ENCODE measurements at regions not wholly inside any gene's neighbourhood (a gene's known extent, or its start where the extent isn't known, plus 50 kb on each side); places are given as distances from the start of the nearest gene placed in this dataset.
"Not testable (repeated sequence)": the region's sequence is repeated elsewhere in the genome, so short reads cannot be mapped to it uniquely, and the experiment has no call there.

DNA sequence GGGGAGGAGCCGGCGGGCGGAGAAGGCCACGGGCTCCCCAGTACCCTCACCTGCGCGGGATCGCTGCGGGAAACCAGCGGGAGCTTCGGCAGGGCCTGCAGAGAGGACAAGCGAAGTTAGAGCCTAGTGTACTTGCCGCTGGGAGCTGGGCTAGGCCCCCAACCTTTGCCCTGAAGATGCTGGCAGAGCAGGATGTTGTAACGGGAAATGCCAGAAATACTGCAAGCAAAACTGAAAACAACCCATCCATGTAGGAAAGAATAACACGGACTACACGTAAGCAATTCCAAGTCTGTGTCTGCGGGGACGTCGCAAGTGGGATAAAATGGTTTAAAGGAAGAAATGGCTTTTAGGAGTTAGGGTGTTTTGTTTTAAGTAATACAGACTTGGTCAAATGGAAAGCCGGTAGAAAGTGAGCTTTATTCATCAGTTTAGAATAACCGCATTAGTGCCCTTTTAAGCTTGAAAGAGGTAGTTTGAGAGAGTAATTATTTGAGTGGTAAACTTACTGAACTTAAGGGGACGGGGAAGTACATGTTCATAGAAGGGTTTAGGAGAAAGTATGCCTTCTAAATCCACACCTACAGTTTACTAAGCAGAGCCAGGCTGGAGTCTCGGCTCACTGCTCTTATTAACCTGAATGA lies 121.3 kb upstream of the NIPA1 start (continued):
- TF ChIP-seq, protein P1, sequence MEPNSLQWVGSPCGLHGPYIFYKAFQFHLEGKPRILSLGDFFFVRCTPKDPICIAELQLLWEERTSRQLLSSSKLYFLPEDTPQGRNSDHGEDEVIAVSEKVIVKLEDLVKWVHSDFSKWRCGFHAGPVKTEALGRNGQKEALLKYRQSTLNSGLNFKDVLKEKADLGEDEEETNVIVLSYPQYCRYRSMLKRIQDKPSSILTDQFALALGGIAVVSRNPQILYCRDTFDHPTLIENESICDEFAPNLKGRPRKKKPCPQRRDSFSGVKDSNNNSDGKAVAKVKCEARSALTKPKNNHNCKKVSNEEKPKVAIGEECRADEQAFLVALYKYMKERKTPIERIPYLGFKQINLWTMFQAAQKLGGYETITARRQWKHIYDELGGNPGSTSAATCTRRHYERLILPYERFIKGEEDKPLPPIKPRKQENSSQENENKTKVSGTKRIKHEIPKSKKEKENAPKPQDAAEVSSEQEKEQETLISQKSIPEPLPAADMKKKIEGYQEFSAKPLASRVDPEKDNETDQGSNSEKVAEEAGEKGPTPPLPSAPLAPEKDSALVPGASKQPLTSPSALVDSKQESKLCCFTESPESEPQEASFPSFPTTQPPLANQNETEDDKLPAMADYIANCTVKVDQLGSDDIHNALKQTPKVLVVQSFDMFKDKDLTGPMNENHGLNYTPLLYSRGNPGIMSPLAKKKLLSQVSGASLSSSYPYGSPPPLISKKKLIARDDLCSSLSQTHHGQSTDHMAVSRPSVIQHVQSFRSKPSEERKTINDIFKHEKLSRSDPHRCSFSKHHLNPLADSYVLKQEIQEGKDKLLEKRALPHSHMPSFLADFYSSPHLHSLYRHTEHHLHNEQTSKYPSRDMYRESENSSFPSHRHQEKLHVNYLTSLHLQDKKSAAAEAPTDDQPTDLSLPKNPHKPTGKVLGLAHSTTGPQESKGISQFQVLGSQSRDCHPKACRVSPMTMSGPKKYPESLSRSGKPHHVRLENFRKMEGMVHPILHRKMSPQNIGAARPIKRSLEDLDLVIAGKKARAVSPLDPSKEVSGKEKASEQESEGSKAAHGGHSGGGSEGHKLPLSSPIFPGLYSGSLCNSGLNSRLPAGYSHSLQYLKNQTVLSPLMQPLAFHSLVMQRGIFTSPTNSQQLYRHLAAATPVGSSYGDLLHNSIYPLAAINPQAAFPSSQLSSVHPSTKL (CRISPR knock-in tag; IDR thresholded peaks at IDR 0.05) = peak; percentile 69
- TF ChIP-seq ZFX (CRISPR knock-in tag; IDR thresholded peaks at IDR 0.05; ENCODE audit: low read depth) (peak; percentile 86), SOX13 (CRISPR knock-in tag; conservative IDR thresholded peaks at IDR 0.05 in 1 of 2, IDR thresholded peaks at IDR 0.05 in 1 of 2) (peak in 1 of 2 experiments; percentile 31; a peak in 1 of 4 replicates), SOX5 (CRISPR knock-in tag; IDR thresholded peaks at IDR 0.05; ENCODE audit: borderline replicate concordance) (peak; percentile 29; the same call in 1 of the 2 replicates), ETV5 (CRISPR knock-in tag; IDR thresholded peaks at IDR 0.05; ENCODE audit: borderline replicate concordance) (peak; percentile 86), RARA (CRISPR knock-in tag; IDR thresholded peaks at IDR 0.05) (peak; percentile 72), ZNF317 (CRISPR knock-in tag; IDR thresholded peaks at IDR 0.05) (0 out of 2 replicates have a peak, but pooled peaks have one; percentile 33), GABPA (CRISPR knock-in tag; IDR thresholded peaks at IDR 0.05; ENCODE audit: low read depth) (peak; percentile 57), FOXO1 (CRISPR knock-in tag; IDR thresholded peaks at IDR 0.05) (peak; percentile 83; the same call in 1 of the 2 replicates), NR2F1 (CRISPR knock-in tag; IDR thresholded peaks at IDR 0.05) (peak in 1 of 2 experiments; percentile 30; a peak in 1 of 4 replicates), ZBTB38 (CRISPR knock-in tag; IDR thresholded peaks at IDR 0.05) (0 out of 2 replicates have a peak, but pooled peaks have one; percentile 24), CEBPG (CRISPR knock-in tag; IDR thresholded peaks at IDR 0.05) (peak; percentile 76), GATAD2A (CRISPR knock-in tag; IDR thresholded peaks at IDR 0.05) (peak; percentile 69), NR2C2 (CRISPR knock-in tag; IDR thresholded peaks at IDR 0.05; ENCODE audit: borderline replicate concordance) (peak; percentile 42; the same call in 1 of the 2 replicates), KAT8 (CRISPR knock-in tag; IDR thresholded peaks at IDR 0.05) (peak; percentile 64; the same call in 1 of the 2 replicates), YEATS2 (CRISPR knock-in tag; IDR thresholded peaks at IDR 0.05; ENCODE audit: borderline replicate concordance) (peak; percentile 58; the same call in 1 of the 2 replicates), TEAD3 (CRISPR knock-in tag; optimal IDR thresholded peaks at IDR 0.05; ENCODE audit: borderline replicate concordance) (peak; percentile 86), CBX5 (CRISPR knock-in tag; IDR thresholded peaks at IDR 0.05; ENCODE audit: borderline replicate concordance) (peak; percentile 42; the same call in 1 of the 2 replicates), ZFY (CRISPR knock-in tag; IDR thresholded peaks at IDR 0.05) (peak; percentile 92)
- not testable (repeated sequence) for TF ChIP-seq SOX13 (IDR thresholded peaks at IDR 0.05); GABPA (IDR thresholded peaks at IDR 0.05; ENCODE audit: low read depth, low read length)
- TF ChIP-seq, protein P2, sequence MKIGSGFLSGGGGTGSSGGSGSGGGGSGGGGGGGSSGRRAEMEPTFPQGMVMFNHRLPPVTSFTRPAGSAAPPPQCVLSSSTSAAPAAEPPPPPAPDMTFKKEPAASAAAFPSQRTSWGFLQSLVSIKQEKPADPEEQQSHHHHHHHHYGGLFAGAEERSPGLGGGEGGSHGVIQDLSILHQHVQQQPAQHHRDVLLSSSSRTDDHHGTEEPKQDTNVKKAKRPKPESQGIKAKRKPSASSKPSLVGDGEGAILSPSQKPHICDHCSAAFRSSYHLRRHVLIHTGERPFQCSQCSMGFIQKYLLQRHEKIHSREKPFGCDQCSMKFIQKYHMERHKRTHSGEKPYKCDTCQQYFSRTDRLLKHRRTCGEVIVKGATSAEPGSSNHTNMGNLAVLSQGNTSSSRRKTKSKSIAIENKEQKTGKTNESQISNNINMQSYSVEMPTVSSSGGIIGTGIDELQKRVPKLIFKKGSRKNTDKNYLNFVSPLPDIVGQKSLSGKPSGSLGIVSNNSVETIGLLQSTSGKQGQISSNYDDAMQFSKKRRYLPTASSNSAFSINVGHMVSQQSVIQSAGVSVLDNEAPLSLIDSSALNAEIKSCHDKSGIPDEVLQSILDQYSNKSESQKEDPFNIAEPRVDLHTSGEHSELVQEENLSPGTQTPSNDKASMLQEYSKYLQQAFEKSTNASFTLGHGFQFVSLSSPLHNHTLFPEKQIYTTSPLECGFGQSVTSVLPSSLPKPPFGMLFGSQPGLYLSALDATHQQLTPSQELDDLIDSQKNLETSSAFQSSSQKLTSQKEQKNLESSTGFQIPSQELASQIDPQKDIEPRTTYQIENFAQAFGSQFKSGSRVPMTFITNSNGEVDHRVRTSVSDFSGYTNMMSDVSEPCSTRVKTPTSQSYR (CRISPR knock-in tag; IDR thresholded peaks at IDR 0.05; ENCODE audit: borderline replicate concordance) = peak; percentile 19; the same call in 1 of the 2 replicates
- TF ChIP-seq, protein P3, sequence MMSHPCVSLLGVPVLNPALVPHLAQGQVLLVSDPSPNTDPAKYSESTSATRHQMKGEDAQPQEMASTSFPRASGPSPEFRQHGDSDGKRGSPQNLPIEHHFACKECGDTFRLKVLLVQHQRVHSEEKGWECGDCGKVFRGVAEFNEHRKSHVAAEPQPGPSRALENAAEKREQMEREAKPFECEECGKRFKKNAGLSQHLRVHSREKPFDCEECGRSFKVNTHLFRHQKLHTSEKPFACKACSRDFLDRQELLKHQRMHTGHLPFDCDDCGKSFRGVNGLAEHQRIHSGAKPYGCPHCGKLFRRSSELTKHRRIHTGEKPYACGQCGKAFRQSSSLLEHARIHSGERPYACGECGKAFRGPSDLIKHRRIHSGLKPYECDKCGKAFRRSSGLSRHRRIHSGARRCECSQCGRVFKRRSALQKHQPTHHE (CRISPR knock-in tag; IDR thresholded peaks at IDR 0.05; ENCODE audit: borderline replicate concordance) = peak; percentile 47; the same call in 1 of the 2 replicates
